GM19438 (cell line): ENCODE measurements at regions not wholly inside any gene's neighbourhood (a gene's known extent, or its start where the extent isn't known, plus 50 kb on each side); places are given as distances from the start of the nearest gene placed in this dataset.

Source experiments
- ATAC-seq: cut with Tn5 transposase; IDR thresholded peaks from one replicate; pipeline ENCODE4 v1.9.1; 2021; ENCODE audit warnings: low read depth; ENCODE audit not compliant: unreplicated experiment

DNA sequence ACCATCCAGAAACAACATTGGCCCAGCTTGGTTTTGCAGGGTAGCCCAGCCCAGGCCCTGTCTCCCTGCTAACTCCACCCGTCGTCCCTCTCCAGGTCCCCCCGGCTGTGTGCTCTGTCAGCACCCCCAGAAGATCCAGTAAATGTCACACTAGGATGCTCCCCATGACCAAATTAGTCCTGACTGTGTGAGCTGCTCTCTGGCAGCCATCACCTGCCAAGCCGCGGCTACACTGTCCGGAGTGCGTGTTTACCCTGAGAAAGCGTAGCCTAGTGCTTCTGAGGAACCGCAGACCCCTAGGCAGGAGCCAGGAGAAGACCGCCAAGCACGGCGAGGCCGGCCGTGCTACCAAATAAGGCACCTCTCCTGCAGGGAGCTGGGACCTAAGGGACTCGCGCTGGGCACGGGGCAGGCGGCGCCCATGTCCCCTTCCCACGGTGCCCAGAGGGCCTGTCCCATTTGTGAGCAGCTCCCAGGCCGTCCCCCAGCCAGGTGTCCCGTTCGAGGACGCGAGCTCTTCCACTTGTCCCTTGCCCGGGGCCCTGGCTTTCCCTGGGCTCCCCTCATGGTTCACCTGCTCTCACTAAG, 849.9 kb downstream of the RNF144A start:
- ATAC-seq: no peak

DNA sequence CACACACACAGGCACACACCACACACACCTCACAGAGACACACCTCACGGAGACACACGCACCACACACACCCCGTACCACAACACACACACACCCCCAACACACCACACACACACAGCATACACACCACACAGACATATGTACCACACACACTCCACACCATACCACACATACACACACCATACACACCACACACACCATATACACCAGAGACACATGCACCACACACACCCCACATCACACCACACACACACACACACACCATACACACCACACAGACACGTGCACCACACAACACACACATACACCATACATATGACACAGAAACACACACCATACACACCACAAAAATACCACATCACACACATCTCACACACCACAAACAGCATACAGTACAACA, 850.7 kb downstream of the RNF144A start:
- no peak for ATAC-seq

DNA sequence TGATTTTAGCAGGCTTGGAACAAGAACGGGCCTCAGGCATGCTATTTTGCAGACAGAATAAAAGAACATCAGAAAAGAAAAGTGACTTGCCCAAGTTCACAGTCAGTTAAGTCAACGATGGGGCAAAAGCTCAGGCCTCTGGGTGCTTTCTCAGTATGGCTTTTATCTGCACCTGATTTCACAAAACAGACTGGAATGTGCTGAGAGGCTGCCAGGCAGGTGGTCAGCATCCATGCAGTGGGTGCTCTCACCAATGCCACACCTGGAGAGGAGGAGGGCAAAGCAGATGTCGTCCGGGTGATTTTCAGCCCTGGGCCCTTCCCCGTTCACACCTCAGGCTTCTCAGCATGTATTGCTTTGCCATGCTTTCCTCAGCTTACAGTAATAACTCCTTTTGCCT, 854.6 kb downstream of the RNF144A start:
- ATAC-seq: no peak

DNA sequence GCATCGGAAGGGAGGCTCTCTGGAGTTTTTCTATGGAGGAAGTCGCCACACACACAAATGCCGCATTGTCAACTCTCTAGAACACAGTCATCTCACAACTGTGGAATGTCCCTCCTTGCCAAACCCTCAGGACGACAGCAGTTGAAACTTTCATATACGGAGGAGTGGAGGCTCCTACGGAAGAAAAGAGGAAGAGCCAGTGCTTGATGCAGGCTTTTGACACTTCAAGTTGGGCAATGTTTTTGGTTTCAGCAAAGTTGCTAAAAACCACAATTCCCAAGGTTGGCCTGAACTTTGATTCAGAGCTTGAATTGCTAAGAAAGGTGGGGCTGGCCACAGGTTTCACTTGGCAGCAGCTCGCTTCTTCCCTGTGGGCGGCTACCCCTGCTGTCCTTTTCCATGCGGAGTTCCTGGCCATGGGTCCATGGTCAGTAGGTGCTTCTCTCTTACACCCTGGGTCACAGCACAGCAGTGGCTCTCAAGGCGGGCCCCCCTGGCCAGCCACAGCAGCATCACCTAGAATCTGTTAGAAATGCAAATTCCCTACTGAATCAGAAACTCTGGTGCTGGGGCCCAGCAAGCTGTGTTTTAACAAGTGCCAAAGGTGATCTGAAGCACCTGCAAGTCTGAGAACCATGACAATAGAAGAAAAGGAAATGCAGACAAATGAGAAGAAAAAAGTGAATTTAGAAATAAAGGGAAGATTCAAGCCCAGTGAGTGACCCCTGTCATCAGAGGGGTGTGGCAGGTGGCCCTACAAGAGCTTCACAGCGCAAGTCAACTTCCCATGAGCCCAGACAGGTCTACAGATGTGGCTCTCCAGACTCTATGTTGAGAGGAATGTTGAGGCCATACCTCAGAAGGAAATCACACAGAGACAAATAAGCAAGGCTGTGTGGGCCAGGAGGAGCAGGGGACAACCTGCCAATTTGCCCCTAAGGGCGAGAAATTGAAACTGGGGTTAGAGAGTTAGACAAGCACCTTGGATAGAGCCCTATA, 856.4 kb downstream of the RNF144A start:
- ATAC-seq: peak; percentile 63

DNA sequence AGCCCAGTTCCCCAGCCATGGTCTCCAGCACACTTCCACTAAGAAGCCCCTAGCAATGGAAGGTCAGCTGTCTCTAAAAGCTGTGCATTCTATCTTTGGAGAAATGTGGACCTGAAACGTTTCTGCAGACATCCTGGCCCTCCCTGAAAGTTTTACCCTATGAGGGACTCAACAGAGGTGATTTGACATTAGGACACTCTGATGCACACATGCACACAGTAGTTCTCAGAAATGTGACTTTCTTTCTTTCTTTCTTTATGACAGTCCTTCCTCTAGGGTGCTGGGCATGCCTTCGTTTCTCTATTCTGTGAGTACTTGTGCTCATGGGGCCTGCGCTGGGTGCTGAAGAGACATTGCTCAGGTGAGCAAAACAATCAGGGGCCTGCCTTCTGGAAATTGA, 857.3 kb downstream of the RNF144A start:
- no peak for ATAC-seq

DNA sequence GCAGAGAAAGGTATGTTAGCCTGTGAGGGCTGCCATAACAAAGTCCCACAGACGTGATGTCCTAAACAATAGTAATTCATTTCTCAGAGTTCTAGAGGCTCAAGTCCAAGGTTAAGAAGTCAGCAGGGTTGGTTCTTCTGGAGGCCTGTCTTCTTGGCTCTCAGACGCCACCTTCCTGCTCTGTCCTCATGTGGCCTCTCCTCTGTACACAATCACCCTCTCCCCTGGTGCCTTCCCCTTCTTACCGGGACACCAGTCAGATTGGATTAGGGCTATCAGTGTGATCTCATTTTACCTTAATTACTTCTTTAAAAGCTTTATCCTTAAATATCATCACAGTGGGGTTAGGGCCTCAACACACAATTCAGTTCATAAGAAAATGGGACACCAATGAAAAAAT, 860.5 kb downstream of the RNF144A start:
- ATAC-seq: no peak

DNA sequence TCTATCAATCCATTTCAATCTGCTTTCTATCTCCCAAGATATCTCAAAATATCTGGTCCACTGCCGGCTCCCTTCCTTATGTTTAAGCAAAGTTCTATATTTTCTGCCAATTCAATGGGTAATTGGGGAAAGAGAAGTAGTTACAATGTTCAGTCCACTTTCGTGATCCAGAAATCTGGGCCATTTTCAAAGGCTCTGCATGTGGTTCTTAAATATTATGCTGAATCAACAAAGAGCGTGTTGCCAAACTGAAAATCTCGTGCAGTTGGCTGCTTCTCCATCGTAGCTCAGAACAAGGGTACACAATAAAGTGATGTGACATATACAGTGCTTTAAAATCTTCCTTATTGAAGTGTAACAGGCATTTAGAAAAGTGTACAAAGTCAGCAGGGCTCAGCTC, 863.1 kb downstream of the RNF144A start:
- ATAC-seq: no peak

DNA sequence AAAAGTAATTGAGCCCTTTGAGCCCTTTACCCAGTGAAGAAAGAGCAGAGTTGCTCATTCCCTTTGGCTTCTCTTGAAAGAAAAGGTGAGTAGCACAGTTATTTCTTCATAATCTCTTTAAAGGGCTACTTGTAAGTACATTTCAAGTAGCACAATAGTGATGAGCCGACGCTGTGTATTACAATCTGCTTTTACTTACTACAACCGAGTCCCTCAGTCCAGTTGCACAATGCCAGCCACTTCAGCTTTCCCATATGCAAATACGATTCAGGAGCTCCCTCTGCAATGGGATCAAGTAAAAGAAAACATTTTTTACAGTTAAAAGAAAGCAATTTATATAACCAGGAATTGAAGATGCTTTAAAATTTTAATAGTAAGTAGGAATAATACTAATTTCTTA, 868.5 kb downstream of the RNF144A start:
- no peak for ATAC-seq

DNA sequence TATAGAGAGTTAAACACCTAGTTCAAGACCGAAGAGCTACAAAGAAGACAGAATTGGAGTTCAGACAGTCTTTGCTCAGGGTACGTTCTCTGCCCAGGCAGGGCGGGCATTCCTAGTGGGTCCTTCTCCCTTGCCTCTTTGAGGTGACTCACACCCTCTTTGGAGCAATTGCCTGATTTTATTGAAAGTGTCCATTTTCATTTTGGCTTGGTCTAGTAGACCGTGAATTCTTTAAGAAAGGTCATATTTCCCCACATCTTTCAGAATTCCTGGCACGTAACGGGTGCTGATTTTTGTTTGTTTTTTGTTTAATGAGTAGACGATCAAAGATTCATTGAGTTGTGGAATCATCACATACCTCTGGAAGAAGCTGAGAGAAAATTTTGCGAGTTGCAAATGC, 871.5 kb downstream of the RNF144A start:
- no peak for ATAC-seq

DNA sequence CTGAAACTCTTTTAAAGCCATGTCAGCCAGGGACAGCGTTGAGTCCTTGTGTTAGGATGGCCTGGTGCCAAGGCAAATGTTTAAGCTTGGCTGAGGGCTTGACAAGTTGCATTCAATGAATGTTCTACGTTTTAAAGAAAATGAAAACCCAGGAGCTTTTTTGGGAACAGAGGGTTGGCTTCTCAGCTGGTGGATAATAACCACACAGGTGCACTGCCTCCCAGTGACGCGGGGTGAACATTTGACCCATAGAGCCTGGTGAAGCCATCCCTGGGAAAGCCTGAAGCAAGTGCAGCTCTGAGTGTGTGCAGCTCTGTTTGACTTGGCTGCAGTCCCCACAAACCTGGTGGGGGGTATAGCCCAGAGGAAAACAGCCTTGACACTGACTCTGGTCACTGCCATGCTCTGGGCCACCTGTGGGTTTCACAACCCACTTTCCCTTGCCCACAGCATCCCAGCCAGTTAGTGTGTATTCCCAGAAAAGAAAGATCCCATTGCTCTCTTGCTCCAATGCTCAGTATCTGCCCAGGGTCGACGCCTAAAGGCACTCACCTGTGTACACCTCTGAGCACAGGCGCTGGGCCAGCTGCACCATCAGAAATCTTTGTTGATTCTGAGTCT, 874.9 kb downstream of the RNF144A start:
- ATAC-seq: no peak

DNA sequence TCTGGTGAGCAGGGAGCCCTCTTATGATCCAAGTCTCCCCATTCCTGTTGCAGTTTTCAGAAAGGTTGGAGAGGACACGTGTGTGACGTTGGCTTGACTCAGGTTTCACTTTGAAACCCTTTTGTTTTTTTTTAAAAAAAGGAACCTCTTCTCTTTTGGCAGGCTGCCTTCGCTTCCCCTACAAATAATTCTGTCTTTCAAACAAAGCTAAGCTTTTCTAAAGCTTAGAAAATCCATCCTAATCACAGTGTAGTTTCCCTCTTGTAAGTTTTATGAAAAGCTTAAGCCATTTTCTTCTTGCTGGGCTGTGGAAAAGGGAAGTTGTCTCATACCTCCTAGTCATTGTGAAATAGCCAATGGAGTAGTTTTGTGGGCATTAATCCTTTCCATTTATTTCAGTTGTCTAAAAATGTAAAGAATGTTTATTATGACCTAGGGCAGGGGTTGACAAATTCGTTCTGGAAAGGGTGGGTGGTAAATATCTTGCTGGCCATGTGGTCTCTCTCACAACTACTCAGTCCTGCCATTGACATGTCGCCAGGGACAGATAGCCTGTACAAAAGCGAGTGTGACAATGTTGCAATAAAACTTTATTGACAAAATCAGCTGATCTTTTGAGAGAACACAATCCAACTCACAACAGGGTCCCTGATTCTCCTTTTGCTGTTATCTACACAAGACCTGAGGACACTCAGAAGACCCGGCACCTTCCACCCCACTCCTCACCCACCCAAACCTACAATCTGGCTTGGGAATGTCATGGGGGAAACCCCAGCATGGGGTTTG, 878.8 kb downstream of the RNF144A start:
- no peak for ATAC-seq

DNA sequence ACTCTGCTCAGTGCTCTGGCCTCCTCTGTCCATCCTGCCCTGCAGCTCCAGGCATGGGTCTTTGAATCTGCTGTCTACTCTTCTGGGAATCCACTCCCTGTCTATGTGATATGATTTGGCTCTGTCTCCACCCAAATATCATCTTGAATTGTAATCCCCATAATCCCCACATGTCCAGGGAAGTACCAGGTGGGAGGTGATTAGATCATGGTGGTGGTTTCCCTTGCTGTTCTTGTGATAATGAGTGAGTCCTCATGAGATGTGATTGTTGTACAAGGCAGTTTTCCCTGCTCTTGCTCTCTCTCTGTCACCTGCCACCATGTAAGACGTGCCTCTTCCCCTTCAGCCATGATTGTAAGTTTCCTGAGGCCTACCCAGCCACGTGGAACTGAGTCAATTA, 881.8 kb upstream of the ID2 start:
- no peak for ATAC-seq

DNA sequence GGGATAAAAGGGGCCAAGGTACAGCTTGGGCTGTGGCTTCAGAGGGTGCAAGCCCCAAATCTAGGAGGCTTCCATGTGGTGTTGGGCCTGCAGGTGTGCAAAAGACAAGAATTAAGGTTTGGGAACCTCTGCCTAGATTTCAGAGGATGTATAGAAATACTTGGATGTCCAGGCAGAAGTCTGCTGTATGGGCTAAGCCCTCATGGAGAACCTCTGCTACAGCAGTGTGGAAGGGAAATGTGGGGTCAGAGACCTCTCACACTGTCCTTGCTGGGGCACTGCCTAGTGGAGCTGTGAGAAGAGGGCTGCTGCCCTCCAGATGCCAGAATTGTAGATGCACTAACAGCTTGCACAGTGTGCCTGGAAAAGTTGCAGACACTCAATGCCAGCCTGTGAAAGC, 880.6 kb upstream of the ID2 start:
- no peak for ATAC-seq

DNA sequence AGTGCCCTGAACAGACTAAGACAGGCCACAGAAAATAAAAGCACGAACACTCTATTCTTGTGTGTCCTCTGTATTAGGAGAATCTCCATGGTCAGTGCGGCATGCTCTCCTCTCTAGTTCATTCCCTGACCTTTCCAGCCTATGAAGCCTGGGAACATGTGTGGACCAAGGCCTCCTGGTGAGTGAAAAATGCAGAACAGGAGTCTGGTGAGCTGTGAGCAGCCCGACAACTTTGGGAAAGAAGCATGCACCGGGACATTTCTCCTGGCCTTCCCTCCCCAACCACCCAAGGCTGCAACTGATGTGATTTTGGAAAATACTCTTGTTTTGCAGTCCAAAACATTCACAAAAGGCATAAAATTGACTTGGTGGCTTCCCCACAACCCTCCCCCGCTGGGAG, 878.3 kb upstream of the ID2 start:
- no peak for ATAC-seq

DNA sequence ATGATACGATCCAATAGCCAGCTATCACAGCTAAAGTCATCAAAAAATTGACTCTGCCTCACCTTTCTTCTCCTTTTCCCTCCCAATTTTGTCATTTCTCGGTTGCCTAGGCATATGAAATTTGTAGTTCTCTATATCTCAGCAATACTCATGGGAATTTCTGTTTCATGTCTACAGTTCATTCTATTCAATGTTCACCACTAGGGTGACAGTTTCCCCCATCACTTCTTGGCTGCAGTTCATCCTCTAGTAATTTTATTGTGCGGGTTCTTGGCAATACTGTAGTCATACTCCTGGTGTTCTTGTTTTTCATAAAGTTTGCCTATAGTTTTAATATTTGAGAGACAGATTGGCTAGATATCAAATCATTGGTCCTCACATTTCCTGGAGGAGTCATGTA, 872.2 kb upstream of the ID2 start:
- ATAC-seq: no peak

DNA sequence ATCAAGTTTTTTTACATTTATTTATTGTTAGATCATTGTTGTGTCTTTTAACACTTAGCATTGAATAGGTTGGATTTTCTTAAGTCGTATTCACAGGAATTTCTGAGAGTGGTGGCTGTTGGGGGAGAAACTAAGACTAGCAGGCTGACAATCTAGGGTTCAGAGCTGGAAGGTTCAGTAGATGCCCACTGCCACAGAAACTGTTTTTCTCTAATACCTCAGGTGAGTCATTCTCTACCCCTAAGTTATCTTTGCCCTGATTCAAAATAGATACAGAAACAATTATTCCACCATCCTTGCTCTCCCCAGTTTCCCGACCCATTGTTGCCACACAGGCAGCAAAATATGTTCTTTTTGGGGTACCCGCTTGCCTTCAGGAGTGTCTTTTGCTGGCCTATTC, 870.8 kb upstream of the ID2 start:
- no peak for ATAC-seq

DNA sequence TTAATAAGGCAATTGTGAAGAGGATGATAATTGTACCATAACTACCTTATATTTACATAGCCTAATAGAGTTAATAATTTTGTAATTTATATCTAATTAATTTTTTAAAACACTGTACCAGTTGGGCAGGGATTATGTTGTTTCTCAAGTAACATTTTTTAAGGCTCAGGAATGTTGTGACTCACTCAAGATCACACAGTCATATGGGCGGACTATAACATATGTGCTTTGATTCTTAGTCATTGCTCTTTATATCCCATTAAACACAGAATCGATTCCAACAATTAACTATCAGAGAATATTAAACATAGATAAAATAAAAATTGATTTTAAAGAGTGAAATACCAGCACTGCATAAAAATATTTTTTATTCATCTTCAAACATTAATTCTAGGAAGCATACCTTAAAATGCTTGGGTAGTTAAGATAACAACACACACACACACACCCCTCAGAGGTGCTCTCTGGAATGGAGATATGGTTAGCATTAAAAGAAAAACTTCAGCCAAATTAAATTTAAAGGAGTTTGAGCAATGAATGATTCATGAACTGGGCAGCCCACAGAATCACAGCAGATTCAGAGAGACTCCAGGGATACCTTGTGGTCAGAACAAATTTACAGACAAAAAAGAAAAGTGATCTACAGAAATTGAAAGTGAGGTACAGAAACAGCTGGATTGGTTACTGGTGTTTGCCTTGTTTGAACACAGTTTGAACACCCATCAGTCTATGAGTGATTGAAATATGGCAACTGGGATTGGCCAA, 869.4 kb upstream of the ID2 start:
- no peak for ATAC-seq

DNA sequence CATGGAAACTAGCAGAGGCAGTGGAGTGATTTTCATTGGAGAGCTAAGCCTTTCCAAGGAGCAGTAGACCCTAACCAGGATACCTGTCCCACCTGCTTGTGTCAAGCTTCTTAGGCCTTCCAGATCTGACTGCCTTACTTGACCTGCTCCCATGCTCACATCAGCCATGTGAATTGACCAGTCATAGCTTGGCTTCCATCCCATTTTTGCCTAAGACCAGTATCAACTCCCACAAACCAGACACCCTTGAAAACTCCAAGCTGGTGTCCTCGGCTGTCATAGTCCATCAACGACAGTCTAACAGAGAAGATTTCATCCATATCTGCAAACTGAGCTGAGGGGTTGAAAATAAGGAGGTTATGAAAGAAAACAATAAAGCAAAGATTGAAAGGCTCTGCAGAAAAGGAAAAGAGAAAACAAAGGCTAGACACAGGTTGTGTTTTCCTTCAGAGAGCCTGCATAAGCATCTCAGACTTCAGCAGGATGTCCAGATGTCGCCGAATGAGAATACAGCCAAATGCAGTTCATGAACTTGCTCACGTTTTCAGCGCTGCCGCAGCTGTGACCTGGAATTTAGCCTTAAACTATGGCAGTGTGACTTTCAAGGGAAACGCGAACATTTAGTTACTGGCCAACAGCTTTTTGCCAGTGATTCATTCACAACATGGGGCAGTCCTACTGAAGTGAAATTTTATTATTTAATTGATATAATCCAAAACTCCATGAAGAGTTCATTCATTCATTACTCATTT, 868.1 kb upstream of the ID2 start:
- no peak for ATAC-seq

DNA sequence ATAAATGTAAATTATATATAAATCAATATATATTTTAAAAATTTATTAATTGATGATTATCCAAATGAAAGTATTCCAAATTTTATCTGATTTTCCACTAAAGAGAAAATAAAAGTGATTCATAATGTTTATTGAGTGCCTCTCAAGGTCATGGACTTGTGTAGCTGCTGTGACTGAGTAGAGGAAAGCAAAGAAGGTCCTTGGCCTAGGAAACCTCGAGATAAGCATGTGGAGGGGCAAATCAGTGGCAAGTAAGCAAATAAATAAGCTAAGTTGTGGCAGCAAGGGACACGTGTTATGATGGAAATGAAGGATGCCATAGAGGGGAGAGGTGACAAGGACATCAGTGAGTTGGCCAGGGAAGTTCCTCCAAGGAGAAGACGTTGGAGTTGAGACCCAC, 866.1 kb upstream of the ID2 start:
- ATAC-seq: no peak

DNA sequence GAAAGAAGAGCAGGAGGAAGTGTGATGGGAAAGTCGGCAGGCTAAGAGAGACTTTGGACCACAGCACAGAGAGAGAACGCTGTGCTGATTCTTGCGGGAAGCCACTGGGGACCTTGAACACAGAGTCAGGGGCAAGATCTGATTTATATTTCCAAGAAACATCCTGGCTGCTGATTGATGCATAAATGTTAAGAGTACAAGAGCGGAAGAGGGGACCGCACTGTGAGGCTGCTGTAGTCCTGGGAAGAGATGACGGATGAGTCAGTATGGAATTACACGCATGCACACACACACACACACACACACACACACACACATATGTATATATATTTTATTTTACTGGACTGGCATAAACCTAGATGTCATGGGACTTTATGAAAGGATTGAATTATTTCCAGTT, 865.6 kb upstream of the ID2 start:
- no peak for ATAC-seq
